ENCODE measurements at regions not wholly inside any gene's neighbourhood (a gene's known extent, or its start where the extent isn't known, plus 50 kb on each side); places are given as distances from the start of the nearest gene placed in this dataset.
A peak's percentile ranks its signal among the peaks of the same experiment; 100 is the strongest.

DNA sequence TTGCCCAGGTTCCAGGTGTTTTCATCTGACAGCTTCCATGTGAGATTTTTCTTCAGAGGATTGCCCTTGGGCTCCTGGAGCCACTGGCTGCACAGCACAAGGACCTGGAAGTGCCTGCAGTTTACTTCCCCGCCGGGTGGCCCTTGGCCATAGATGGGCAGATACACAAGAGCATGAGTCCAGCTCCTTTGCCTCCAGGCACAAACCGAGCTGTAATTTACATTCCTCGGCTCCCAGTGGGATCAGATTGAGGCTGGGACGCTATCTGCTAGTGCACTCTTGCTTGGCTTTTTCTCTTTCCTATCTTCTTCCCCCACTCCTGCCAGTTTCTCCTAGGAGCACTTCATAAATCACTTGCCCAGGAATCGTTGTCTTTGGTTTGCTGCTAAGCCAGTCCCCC is 85.4 kb upstream of the RALY start:
- no peak for ATAC-seq (ENCODE audit: poor library complexity)
- no peak for DNase-seq
- intact Hi-C loops (cut with DNase I) = no loop called here

DNA sequence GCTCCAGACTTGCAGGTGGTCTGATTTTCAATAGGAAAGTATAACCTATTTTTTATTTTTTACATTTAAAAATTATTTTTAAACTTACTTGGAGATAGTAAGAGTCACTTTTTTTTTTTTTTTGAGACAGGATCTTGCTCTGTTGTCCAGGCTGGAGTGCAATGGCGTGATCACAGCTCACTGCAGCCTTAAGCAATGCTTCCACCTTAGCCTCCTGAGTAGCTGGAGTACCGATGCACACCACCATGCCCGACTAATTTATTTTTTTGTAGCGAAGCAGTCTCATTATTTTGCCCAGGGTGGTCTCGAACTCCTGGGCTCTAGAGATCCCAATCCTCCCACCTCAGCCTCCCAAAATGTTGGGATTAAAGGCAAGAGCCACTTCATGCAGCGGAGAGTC is 84.8 kb upstream of the RALY start:
- intact Hi-C loops (cut with DNase I) = no loop called here
- ATAC-seq (ENCODE audit: poor library complexity) (no peak), DNase-seq (no peak)

DNA sequence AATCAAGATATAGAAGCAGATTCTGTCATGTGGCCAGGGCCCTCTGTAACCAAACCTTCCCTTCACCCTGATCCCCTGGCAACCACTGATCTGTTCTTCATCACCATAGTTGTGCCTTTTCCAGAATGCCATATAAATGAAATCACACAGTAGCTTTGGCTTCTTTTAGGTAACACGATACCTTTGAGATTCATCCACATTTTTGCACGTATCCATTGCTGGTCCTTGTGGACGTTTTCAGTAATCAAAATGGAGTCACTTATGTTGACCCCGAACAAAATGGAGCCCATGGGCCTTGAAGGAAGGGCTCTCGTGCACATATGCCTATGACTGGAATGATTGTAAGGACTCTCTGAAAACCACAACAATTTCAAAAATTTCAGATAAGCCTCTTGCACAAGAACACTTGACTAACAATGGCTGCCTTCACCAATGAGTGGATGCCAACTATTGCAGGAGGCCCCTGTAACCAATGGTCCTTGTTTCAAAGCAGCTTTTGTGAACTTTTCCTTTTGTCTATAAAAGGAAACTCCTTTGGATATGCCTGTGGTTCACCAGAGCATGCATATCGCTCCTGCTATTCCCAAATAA is 84.3 kb upstream of the RALY start:
- intact Hi-C loops (cut with DNase I) = no loop called here
- ATAC-seq (ENCODE audit: poor library complexity) (peak; percentile 46), DNase-seq (no peak)

DNA sequence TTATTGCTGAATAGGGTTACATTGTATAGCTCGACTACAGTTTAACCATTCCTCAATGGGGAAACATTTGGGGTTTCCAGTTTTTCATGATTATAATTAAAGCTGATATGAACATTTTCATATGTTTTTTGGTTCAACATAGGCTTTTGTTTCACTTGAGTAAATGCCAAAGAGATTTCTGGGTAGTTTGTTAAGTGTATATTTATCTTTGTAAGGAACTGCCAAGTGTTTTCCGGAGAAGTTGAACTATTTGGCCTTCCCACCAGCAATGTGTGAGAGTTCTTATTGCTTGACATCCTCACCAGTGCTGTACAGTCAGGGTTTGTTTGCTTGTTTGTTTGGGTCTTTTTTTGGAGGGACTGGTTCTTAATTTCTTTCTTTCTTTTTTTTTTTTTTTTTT is 83.7 kb upstream of the RALY start:
- intact Hi-C loops (cut with DNase I) = no loop called here
- DNase-seq (no peak), ATAC-seq (ENCODE audit: poor library complexity) (peak; percentile 52)

DNA sequence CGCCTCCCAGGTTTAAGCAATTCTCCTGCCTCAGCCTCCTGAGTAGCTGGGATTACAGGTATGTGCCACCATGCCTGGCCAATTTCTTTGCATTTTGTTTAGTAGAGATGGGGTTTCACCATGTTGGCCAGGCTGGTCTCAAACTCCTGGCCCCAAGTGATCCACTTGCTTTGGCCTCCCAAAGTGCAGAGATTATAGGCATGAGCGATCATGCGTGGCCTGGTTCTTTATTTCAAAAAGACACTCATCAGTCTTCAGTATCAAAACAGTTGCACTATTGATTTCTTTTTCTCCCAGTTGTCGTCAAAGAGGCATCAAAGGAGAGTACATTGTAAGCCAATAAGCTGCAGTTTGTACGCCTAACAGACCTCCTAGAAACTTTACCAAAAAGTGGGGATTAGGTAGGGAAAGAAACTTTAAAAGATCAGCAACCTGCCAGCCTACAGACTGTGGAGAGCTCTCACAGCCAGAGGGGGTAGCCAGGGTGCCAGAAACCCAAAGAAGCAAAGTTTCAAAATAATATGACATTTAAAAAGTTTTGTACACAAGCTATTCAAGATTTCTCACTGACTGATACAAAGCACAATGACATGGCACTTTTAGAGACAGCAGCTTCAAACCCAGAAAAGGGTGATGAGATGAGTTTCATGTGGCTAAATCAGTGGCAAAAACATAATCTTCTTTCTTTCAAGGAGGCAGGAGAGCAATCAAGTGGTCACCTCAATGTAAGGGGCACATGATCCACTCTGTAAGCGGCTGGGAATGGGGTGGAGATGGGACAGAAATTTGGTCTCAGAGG is 83.0 kb upstream of the RALY start:
- DNase-seq (no peak), ATAC-seq (ENCODE audit: poor library complexity) (no peak)
- intact Hi-C loops (cut with DNase I) = no loop called here

DNA sequence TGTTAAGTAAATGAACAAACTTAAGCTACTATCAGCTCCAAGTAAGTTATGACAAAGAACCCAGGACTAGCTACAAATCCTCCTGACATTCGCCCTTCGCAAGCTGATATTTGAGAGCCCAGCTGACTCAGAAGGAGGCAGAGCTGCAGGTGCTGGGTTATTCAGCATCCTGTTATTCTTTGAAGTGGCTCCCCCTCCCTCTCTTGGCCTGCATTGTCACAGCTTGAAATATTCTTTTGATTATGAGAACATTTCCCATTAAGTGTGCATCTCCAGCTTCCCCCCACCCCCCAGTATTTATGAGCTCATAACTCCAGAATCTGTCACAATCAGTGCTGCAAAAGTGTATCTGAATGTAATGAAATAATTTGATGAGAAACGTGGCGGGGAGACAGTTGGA is 78.8 kb upstream of the RALY start:
- DNase-seq (no peak), ATAC-seq (ENCODE audit: poor library complexity) (no peak)
- intact Hi-C loops (cut with DNase I) = no loop called here

DNA sequence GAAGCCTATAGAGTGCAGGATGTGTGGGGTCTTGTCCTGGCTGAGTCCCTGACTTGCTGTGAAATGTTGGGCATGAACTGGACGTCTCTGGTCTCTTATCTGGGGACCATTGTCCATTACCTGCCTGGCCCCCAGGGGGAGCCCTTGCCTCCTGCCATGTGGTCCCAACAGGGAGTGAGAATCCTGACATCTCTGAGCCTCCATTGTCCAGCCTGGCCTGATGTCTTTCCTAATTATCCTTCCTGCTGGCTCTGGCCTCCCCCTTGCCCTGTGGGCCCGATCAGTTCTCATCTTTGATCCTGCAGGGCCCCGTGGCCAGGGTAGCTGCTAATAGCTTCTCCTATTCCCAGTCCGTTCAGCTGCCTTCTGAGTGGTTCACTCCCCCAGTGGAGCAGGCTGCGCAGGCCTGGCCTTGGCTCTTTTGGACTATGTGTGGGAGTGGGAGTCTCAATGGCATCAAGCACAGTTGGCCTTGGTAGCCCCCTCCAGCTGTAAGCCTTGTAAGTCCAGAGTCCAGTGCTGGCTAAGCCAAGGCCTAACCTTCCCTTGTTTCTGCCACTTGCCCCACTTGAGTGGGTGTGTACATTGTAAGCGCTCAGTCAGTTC is 77.9 kb upstream of the RALY start:
- ATAC-seq (ENCODE audit: poor library complexity) = no peak
- DNase-seq = peak; percentile 64
- intact Hi-C loops (cut with DNase I) = no loop called here

DNA sequence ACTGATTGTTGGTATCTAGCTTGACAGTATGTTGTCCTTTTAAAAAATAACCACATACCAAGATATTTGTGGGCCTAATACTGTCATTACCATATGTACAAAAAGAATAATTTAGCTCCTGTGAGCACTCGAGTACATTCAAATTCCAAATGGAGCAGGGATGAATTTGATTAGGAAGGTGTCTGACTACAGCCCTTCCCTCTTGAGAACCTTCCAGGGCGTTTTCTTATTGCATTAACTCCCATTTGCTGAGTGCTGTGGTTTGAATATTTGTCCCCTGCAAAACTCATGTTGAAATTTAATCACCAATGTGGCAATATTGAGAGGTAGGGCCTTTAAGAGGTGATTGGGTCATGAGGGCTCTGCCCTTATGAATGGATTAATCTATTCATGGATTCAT is 76.9 kb upstream of the RALY start:
- DNase-seq (no peak), ATAC-seq (ENCODE audit: poor library complexity) (no peak)
- intact Hi-C loops (cut with DNase I) = no loop called here

DNA sequence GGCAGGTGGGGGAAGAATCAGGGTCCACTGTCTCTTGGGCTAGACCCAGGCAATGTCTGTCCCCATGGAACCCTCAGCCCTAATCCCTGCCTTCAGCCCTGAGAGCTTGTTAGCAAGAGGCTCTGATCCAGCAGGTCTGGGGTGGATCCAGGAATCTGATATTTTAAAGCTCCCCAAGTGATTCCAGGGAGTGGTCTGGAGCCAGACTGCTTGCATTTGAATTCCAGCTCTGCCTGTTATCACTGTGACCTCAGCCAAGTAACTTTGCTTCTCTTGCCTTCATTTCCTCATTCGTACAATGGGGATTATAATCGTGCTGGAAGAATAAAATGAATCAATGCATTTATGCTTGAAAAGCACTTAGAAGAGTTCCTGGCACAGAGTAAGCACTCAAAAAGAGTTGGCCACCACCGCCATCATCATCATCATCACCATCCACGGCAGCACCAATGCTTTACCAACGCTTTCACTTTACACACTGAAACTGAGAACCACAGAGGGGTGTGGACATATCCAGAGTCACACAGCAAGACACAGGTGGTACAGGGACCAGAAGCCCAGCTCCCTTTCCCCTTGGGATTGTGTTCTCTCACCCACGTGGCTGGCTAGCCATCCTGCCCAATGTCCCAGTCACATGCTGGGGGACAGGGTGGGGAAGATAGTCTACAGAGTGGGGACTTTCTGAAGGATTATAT is 75.7 kb upstream of the RALY start:
- DNase-seq (no peak), ATAC-seq (ENCODE audit: poor library complexity) (peak; percentile 43)
- intact Hi-C loops (cut with DNase I) = no loop called here

DNA sequence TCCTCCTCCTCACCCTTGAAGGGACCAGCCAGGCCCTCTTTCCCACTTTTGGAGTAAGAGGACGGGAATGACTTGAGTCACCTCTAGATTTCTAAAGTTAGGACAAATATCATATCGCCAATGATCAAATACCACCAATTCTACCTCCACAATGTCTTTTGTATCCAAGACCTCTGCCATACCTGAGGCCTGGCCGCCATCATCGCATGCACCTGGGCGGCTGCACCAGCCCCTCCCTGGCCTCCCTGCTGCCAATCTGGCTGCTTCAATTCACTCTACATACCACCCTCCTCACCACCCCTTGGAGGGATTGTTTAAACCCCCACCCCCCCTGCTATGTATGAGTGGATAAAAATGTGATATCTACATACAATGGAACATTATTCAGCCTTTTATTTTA is 75.0 kb upstream of the RALY start:
- ATAC-seq (ENCODE audit: poor library complexity) (no peak), DNase-seq (no peak)
- intact Hi-C loops (cut with DNase I) = no loop called here

DNA sequence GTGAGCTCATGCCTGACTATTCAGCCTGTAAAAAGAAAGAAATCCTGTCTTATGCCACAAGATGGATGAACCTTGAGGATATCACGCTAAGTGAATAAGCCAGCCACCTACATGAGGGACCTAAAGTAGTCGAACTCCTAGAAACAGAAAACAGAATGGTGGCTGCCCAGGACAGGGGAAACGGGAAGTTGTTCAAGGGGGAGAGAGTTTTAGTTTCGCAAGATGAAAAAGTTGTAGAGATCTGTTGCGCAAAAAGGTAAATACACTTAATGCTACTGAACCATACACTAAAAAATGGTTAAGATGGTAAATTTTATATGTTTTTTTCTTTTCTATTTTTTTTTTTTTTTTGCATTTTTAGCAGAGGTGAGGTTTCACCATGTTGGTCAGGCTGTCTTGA is 74.1 kb upstream of the RALY start:
- no peak for DNase-seq
- intact Hi-C loops (cut with DNase I) = no loop called here
- no peak for ATAC-seq (ENCODE audit: poor library complexity)

DNA sequence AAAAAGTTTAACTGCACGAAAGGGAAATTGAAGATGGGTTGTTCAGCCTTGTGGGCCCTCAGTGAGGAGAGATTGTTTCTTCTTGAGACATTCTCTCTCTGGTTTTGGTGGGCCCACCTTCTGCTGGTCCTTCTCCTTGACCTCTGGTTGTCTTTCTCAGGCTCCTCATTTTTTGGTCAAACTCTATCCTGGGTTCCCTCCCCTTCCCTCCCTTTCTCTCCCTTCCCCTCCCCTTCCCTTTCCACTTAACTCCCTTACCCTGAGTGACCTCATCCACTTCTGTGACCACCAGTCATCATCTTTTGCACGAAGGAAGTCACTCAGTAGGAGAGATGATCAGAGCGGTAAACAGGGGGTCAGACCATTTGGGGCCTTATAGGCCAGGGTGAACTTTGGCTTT is 71.5 kb upstream of the RALY start:
- intact Hi-C loops (cut with DNase I) = no loop called here
- DNase-seq (no peak), ATAC-seq (ENCODE audit: poor library complexity) (no peak)

DNA sequence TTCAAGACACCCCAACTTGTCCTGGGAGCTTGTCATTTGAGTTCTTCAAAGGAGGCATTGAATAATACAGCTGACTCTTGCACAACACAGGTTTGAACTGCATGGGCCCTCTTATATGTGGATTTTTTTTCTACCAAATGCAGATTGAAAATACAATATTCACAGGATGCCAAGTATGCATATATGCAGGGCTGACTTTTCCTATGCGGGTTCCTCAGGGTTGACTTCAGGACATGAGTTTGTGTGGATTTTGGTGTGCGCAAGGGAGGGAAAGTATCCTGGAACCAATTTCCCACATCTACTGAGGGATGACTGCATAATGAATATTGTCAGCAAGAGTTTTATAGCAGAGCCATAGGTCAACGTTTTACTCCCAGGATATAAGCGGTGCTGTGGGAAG is 70.0 kb upstream of the RALY start:
- ATAC-seq (ENCODE audit: poor library complexity) (no peak), DNase-seq (no peak)
- intact Hi-C loops (cut with DNase I) = no loop called here

DNA sequence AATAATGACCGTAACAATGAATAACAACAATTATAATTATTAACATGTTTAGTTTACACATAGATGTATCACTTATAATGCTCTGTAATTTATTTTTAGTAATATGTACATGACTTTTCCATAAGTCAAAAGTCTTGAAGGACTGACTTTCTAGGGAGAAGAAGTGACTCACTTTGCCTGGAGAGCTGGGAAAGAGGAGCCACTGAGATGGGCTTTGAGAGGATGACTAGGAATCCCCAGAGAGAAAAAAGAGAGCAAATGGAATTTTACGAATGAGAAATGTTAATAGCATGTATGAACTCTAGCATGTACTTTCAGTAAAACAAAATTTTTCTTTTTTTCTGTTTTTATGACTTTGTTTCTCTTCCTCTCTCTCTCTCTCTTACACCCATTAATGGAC is 67.8 kb upstream of the RALY start:
- DNase-seq (no peak), ATAC-seq (ENCODE audit: poor library complexity) (no peak)
- intact Hi-C loops (cut with DNase I) = no loop called here

DNA sequence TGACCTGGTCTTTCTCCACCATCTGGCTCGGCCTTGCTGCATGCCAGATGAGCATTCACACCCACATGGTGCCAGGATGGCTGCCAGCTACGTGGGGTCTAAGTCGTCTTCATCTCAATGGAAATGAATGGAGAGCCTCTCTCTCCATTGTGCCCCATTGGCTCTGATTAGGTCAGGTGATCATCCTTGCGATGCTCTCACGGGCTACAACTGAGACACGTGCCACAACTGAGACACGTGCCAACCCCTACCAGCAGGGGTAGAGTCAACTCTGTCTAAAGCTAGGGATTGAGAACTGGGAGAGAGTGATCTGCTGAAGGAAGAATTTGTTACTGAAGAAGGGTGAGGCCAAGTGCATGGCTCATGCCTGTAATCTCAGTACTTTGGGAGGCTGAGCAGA is 67.3 kb upstream of the RALY start:
- intact Hi-C loops (cut with DNase I) = no loop called here
- no peak for ATAC-seq (ENCODE audit: poor library complexity)
- no peak for DNase-seq

DNA sequence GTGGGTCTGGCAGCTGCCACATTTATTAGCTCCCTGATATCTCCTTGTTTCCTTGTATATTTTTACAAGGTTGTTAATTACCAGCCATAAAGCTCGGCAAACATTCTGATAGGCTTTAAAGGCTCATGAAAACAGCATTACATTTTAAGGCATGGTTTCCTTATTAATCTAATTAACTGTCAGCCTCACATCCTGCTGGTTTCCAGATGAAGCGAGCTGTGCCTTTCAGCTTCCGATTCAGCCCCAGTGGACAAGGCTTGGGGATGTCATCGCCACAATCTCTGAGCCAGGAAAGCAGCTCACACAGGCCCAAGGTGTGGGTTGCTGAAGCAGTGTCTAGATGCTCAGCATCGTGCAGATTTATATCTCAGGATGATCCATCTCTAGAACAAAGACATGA is 66.0 kb upstream of the RALY start:
- intact Hi-C loops (cut with DNase I) = no loop called here
- DNase-seq (no peak), ATAC-seq (ENCODE audit: poor library complexity) (no peak)

DNA sequence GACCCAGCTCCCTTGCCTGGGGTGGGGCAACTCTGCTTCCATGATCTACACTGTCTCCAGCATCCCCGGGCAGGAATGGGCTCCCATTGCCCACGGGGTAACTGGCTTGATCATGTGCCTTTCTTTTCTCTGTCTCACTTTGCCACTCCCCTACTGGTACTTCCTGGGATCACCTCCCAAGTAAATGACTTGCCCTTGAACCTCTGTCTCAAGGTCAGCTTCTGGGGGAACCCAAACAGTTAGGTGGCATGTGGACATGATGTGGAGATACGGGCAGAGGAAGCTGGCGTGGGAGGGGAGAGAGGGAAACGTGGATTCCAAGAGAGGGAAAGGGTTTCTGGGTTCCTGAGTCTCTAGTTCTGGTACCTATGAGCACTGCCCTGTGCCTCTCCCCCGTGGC is 63.8 kb upstream of the RALY start:
- ATAC-seq (ENCODE audit: poor library complexity) (no peak), DNase-seq (no peak)
- intact Hi-C loops (cut with DNase I) = loop anchor here (5.0 to 10.0 kb wide), 2 partner anchors 137 to 195 kb away; no protein-coding TSS in a partner anchor

DNA sequence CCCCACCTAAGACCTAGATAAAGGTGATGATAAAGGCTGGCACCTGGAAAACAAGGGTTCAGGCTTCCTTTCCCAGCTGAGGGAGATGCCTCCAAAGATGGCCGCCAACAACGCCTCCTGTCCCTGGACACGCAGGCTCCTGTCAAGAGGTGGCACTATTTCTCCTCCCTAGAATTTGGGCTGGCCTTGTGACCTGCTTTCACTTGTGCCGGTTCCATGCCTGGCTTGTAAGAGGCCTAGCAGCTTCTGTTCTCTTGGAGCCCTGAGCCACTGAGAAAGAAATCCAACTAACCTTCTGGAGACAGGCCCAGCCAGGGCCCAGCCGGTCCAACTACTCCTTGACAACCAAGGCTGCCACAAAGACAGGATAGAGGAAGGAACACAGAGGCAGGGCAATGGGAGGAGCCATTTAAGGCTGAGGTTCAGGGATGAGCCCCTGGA is 60.2 kb upstream of the RALY start:
- intact Hi-C loops (cut with DNase I) = loop anchor here (5.0 to 10.0 kb wide), 2 partner anchors 134 to 191 kb away; no protein-coding TSS in a partner anchor
- DNase-seq (peak; percentile 70), ATAC-seq (ENCODE audit: poor library complexity) (peak; percentile 96)

DNA sequence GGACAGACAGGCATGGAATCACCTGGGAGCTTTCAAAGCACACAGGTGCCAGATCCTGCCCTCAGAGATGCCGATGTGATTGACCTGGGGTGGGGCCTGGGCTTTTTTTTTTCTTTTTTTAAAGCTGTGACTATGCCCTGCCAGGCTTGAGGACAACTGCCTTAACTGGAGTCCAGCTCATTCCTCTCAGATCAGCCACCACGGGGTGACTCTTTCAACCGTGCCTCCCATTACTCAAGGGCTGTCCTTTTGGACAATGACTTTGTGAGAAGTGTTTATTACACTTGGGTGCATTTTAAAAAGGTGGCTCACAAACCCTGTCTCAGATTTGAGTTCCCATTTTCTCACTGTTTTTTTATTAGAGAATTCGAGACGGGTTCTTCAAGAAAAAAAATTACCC is 57.1 kb upstream of the RALY start:
- intact Hi-C loops (cut with DNase I) = loop anchor here (10.0 kb wide), 1 partner anchor 188 kb away; no protein-coding TSS in a partner anchor
- no peak for DNase-seq
- no peak for ATAC-seq (ENCODE audit: poor library complexity)

Measured in Right ventricle myocardium superior (tissue), 1 donor.